ENCODE measurements at regions not wholly inside any gene's neighbourhood (a gene's known extent, or its start where the extent isn't known, plus 50 kb on each side); places are given as distances from the start of the nearest gene placed in this dataset.
"Not testable (repeated sequence)": the region's sequence is repeated elsewhere in the genome, so short reads cannot be mapped to it uniquely, and the experiment has no call there.

DNA sequence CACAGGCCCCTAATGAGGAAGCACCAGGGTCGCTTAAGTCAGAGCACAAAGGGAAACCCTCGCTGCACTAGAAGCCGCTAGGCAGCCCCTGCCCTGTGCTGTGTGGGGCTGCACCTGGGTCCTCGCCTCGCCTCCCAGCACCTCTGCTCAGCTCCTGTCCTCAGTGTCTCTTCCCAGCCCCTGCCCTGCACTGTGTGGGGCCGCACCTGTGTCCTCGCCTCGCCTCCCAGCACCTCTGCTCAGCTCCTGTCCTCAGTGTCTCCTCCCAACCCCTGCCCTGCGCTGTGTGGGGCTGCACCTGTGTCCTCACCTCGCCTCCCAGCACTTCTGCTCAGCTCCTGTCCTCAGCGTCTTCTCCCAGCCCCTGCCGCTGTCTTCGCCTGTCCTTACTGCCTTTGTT, 342.8 kb downstream of the EIPR1 start:
- H3K4me3 ChIP-seq (ENCODE audit: low read depth, poor library complexity, severe bottlenecking) = no peak overlapping the region
- 75 to 84% methylated on average over 13 of the region's 13 CpGs for WGBS, 2 donors
- no peak for DNase-seq (ENCODE audit: low spot score in 2 of 2)
- intact Hi-C loops (cut with DNase I; ENCODE audit: low total_unique reads) = no loop called here
- TF ChIP-seq, protein P1, sequence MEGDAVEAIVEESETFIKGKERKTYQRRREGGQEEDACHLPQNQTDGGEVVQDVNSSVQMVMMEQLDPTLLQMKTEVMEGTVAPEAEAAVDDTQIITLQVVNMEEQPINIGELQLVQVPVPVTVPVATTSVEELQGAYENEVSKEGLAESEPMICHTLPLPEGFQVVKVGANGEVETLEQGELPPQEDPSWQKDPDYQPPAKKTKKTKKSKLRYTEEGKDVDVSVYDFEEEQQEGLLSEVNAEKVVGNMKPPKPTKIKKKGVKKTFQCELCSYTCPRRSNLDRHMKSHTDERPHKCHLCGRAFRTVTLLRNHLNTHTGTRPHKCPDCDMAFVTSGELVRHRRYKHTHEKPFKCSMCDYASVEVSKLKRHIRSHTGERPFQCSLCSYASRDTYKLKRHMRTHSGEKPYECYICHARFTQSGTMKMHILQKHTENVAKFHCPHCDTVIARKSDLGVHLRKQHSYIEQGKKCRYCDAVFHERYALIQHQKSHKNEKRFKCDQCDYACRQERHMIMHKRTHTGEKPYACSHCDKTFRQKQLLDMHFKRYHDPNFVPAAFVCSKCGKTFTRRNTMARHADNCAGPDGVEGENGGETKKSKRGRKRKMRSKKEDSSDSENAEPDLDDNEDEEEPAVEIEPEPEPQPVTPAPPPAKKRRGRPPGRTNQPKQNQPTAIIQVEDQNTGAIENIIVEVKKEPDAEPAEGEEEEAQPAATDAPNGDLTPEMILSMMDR (IDR thresholded peaks at IDR 0.05) = no peak
- TF ChIP-seq POLR2A (IDR thresholded peaks at IDR 0.05) = no peak

DNA sequence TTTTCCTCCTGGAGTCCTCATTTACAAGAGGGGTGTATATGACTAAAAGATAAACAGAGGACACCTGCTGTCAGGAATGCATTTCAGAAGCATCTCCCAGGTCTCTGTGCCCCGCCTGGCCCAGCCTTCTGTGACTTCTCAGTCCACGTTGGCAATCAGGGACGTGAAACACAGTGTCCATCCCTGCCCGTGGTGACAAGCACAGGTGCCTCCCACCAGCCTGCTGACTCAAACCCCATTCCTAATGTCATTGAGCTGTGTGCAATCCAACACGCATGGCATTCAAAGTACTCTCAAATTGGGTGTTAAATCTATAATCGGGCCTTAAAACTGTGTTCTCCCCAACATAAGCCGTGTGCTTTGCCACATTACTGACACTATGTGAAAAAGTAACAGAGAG, 343.2 kb downstream of the EIPR1 start:
- intact Hi-C loops (cut with DNase I; ENCODE audit: low total_unique reads) = no loop called here
- TF ChIP-seq POLR2A (IDR thresholded peaks at IDR 0.05) = no peak
- TF ChIP-seq, protein P1 (IDR thresholded peaks at IDR 0.05) = no peak
- no peak for DNase-seq (ENCODE audit: low spot score in 2 of 2)
- no peak overlapping the region for H3K4me3 ChIP-seq (ENCODE audit: low read depth, poor library complexity, severe bottlenecking)
- 71 to 72% methylated on average over 7 of the region's 7 CpGs for WGBS, 2 donors

DNA sequence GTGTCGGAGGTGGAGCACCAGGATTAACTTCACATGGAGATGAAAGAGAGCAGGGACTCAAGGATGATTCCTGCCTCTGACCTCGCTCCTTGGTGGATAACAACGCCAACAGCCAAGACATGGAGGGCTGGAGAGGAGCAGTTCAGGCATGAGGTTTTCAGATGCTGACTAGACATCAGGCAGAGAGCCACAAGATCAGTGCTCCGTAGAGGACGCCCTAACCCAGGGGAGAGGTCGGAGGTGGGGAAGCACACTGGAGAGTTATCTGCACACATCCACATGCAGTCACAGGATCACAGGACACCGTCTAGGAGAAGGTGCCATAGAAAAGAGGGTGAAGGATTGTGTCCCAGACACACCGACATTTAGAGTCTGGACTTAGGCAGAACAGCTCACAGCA, 344.3 kb downstream of the EIPR1 start:
- no peak for DNase-seq (ENCODE audit: low spot score in 2 of 2)
- 79 to 81% methylated on average over 8 of the region's 8 CpGs for WGBS, 2 donors
- intact Hi-C loops (cut with DNase I; ENCODE audit: low total_unique reads) = no loop called here
- TF ChIP-seq, protein P1 (IDR thresholded peaks at IDR 0.05) = no peak
- TF ChIP-seq POLR2A (IDR thresholded peaks at IDR 0.05) = no peak
- H3K4me3 ChIP-seq (ENCODE audit: low read depth, poor library complexity, severe bottlenecking) = no peak overlapping the region

GRCh38 chr2:3030791-3031190, 346.8 kb downstream of the EIPR1 start:
- intact Hi-C loops (cut with DNase I; ENCODE audit: low total_unique reads); H3K4me3 ChIP-seq (ENCODE audit: low read depth, poor library complexity, severe bottlenecking): not testable (repeated sequence)
- DNase-seq (ENCODE audit: low spot score in 2 of 2) = peak in 1 of 2 donors; percentile 10
- 84 to 86% methylated on average over 7 to 9 of the region's 9 CpGs for WGBS, 2 donors

DNA sequence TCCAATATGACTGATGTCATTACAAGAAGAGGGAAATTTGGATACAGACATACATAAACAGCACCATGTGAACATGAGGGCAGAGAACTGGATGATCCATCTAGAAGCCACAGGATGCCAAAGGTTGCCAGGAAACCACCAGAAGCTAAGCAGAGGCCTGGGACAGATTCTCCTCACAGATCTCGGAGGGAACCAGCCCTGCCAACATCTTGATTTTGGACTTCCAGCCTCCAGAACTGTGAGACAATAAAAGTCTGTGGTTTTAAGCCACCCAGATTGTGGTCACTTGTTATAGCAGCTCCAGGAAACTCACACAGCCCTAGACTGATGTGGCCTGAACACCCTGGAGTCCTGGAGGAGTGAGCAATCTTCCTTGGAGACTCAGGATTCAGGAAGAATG, 351.6 kb downstream of the EIPR1 start:
- TF ChIP-seq POLR2A (IDR thresholded peaks at IDR 0.05) = no peak
- TF ChIP-seq, protein P1 (IDR thresholded peaks at IDR 0.05) = no peak
- DNase-seq (ENCODE audit: low spot score in 2 of 2) = no peak
- intact Hi-C loops (cut with DNase I; ENCODE audit: low total_unique reads) = no loop called here
- no peak overlapping the region for H3K4me3 ChIP-seq (ENCODE audit: low read depth, poor library complexity, severe bottlenecking)
- WGBS, 2 donors = 44 to 59% methylated on average over 1 of the region's 1 CpG

DNA sequence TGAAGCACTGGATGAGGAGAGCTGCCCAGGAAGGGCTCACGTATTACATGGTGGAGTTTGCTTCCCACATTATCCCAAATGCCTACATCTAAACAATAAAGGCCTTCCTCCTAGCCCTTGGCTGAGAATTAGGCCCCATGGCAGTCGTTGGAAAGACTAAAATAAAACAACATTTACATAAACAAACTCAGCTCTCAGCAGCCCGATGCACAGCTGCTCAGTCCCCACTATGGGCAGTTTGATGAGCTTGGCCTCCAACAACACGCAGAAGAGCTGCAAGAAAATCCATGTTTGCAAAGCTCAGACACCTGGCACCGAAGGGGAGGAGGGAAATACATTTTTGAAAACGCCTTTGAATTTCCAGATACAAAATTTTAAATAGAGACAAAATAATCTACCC, 352.4 kb downstream of the EIPR1 start:
- DNase-seq (ENCODE audit: low spot score in 2 of 2) = peak in 1 of 2 donors; percentile 5
- H3K4me3 ChIP-seq (ENCODE audit: low read depth, poor library complexity, severe bottlenecking) = no peak overlapping the region
- intact Hi-C loops (cut with DNase I; ENCODE audit: low total_unique reads) = no loop called here
- TF ChIP-seq, protein P1 (IDR thresholded peaks at IDR 0.05) = no peak
- TF ChIP-seq POLR2A (IDR thresholded peaks at IDR 0.05) = no peak
- WGBS, 2 donors = 59 to 66% methylated on average over 6 of the region's 6 CpGs

All from lower leg skin (tissue), 4 donors.